GM19467 (cell line): ENCODE measurements at regions not wholly inside any gene's neighbourhood (a gene's known extent, or its start where the extent isn't known, plus 50 kb on each side); places are given as distances from the start of the nearest gene placed in this dataset.

Experiments used
- ATAC-seq: cut with Tn5 transposase; IDR thresholded peaks from one replicate; pipeline ENCODE4 v1.9.1; 2021; ENCODE audit warnings: mild to moderate bottlenecking, moderate library complexity; ENCODE audit not compliant: unreplicated experiment

DNA sequence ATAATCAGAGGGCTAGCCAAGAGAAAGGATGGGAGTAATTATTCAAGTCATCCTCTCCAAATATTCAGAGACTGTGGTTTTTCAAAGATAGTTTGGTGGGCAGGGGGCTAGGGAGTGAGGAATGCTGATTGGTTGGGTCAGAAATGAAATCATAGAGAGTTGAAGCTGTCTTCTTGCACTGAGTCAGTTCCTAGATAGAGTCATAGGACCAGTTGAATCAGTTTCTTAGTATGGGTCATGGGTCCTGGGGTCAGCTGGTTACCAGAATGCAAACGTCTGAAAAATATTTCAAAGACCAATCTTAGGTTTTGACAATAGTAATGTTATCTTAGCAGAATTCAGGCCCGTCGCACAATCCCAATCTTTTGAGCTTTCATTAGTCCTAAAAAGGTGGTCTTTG is 171.4 kb upstream of the SPATS2L start:
- ATAC-seq: no peak

DNA sequence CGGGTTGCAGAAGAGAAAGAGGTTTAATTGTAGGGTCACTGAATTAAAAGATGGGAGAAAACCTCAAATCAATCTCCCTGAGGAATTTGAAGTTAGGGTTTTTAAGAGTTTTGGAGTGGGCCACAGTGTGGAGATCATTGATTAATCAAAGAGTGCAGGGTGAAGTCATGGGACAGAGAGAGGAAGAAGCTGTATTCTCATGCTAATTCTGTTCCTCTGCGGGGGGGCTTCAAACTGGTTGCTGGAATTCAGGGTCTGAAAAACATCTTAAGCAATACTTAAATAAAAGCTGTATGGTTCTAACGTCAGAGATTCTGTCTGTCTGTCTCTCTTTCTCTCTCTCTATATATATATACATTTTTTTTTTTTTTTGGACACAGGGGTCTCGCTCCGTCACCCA is 169.8 kb upstream of the SPATS2L start:
- no peak for ATAC-seq

DNA sequence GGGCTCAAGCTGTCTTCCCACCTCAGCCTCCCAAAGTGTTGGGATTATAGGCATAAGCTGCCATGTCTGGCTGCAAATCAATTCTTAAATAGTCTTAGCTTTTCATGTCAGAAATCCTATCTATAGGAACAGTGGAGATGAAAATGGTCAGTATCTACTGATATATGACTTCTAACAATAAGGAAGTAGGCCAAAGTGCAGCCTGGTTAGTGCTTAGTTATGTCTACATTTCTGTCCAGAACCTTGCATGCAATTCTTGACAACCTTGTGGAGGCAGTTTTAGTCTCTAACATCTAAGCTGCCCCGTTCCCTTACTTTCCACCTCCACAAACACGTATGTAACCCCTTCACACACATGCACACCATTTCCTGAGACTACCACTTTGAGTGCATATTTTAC is 169.2 kb upstream of the SPATS2L start:
- ATAC-seq: no peak

DNA sequence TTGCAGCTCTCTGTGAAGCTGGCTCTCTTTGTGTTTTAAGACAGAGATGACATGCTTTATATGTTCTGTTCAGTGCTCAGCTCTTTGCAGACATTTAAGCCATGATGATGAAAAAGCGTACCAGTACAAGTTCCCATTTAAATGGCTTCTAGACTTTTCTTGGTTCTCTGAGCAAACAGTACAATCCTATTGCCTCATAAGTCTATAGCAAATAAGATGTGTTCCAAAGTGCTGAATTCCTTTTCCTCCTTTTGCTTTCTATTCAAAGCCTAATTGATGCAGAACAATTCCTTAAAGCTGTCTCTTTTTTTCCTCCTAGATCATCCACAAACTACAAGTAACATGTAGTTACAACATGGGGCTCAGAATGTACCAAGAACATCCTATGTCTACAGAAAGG is 168.8 kb upstream of the SPATS2L start:
- no peak for ATAC-seq

DNA sequence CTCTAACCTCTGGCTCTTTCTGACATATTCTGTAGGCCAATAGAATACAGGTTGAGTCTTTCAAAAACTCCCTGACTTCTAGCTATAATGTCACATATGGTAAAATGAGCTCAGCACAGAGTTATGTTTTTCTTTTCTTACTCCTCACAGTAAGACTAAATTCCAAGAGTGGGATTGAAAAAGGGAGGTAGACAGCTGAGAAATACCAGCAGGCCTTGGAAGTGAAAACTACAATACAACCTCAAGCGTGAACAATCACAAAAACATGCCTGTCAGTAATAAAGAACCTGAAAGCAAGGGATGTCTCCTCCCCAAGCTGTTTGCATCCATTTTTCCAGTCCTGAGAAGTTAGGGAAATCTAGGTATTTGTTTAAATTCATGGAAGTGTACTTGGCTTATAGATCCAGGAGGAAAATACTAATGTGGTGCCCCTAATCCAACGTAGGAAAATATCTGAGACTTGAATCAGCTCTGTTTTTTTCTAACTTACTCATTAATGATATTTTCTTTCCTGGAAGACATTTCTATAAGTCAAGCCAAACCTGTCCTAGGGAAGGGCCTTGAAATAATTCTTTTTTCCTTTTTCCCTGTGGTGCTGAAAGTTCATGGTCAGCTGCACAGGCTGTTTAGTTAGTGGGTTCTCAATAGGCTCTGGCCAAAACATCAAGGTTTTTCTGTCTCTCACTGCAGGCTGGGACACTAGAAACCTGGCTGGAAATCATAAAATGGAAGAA is 167.9 kb upstream of the SPATS2L start:
- no peak for ATAC-seq

DNA sequence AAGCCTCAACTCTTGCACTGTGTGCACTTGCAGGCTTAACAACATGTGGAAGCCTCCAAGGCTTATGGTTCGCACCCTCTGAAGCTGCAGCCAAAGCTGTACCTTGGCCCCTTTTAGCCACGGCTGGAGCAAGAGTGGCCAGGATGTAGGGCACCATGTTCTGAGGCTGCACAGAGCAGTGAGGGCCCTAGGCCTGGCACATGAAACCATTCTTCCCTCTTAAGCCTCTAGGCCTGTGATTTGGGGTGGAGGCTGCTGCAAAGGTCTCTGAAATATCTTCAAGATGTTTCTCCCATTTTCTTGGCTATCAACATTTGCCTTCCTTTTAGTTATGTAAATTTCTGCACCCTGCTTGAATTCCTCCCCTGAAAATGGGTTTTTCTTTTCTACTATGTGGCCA is 161.9 kb upstream of the SPATS2L start:
- no peak for ATAC-seq

DNA sequence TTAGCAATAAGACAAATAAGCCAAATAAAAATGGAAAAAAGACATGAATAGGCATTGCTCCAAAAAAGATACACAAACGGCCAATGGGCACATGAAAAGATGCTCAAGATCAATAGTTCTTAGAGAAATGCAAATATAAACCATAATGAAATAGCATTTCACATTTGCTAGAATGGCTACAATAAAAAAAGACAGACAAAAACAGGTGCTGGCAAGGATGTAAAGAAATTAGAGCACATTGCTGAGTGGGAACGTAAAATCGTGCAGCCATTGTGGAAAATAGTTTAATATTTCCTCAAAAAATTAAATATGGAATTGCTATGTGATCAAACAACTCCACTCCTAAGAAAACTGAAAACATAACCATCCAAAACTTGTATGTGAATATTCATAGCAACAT is 160.0 kb upstream of the SPATS2L start:
- ATAC-seq: no peak

DNA sequence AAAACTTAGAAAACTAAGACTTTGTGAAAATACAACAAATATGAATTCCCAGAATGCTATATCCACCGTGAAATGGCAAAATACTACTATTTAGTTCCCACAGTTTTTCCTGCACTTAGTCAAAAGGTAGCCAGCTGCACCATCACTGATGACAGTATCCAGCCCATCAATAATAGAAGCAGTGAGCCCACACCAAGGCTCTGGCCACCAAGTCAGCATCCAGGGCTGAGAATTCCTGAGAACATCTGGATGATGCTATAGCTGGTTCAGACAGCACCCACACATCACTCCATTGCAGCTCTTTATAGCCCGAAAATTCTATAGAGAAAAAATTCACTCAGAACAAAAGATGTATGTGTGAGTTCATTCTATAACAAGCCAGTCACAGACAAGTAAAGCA is 159.1 kb upstream of the SPATS2L start:
- ATAC-seq: no peak

DNA sequence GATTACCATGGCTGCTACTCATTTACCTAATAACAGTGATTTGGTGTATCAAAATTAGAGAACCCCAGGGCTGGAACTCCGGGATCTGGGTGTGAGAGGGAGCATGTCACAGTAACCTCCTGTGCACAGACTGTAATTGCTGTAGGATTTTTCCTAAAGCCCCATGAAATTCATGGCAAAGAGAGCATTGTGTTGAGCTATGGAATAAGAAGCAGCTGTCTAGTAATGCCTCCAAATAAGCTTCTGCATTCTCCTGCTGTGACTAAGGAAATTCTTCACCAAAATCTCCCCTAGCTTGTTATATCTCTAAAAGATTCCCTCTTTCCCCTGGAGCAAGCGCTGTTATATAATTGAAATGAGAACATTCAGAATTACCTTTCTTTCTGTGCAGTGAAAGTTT is 158.1 kb upstream of the SPATS2L start:
- no peak for ATAC-seq

DNA sequence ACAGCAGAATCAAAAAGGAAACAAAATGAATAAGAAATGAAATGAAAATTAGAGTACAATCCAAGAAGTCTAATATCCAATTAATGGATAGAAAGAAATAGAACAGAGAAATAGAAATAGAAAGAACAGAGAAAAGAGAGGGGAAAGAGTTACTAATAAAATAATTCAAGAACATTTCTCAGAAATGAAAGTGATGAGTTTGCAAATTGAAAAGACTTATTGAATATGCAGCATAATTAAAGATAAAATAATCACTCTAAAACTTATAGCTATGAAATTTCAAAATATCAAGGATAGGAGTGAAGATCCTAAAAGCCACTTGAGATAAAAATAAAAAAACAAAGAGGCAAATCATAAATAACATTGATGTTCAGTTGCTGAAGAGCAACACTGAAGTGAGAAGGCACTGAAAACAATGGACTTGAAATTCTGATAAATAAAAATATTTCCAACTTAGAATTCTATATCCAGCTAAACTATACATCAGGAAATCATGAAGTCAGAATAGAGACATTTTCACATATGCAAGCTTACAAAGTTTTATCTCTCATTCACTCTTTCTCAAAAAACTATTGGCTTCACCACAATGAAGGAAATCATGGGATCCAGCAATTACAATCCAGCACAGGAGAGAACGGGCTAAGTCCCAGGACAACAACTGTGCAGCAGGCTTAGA is 155.9 kb upstream of the SPATS2L start:
- no peak for ATAC-seq

DNA sequence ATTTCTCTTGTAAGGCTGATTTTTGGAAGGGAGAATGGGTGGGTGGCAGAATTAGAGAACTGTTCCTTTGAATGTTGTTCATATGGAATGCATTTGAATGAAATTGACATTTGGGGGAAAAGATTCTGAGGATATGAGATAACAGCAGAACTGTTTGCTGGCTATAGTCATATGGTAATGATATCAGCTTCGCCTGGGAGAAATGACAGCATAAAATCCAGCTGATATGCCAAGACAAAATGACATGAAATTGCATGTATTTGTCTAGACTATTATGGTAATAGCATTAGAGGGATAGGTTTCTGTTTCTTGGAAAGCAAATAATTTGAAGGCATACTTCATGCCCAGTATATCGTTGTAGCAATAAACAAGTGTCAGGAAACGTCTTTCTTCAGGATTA is 150.8 kb upstream of the SPATS2L start:
- no peak for ATAC-seq

DNA sequence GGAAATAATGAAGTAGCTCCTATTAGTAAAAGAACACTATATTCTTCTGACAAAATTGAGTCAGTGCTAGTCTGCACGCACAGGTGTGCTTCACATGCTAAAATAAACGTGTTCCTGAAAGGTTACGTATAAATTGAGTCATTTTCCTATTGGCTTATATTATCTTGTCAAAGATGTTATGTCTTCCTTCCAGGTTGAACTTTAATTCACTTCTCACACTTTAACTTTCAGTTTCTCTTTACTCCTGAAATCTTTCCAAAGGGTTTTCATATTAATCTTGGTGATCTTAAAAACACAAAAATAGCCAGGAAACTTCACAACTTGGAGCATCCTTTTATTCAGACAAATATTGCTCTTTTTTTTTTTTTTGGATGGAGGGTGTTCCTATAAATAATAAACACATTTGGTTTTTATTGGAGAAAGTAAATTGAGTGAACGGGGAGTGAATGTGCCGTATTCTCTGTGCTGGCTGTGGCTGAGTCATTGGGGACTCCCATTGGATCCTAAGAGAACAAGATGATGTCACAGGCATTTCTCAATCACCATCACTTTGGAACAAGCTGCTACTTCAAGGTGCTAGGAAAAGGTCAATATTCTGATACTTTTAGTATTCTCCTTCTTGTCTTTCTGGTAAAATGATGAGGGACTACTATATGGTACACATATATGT is 150.2 kb upstream of the SPATS2L start:
- ATAC-seq: no peak

DNA sequence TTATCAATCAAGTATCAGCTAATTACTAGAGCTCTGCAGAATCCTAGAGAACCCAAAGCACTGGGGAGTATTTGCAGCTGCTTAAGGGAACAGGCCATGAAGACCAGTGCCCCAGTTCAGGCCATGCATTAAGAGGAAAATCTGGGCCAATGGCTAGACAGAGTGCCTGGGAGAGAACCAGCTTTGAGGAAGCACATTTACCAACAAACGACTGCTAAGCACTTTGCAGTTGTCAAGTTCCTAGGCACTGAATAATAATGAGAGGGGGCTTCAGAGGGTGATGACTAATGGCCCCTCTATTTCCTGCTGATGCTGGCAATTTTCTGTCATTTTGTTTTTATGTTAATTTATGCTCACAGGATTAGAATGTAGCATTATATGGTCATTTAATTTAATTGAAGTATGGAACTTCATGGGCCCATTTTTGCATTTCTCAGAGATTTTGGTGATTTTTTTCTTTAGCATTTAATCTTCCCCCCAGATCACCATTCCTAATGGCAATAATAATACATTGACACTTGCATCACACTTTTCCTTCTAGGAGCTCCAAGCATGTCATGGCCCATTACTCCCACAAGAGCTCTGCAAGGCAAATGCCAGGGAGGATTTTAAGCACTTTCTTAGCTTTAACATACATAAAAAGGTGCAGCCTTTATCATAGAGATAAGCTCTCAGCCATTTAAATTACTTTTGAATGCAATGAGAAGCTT is 147.7 kb upstream of the SPATS2L start:
- ATAC-seq: no peak

DNA sequence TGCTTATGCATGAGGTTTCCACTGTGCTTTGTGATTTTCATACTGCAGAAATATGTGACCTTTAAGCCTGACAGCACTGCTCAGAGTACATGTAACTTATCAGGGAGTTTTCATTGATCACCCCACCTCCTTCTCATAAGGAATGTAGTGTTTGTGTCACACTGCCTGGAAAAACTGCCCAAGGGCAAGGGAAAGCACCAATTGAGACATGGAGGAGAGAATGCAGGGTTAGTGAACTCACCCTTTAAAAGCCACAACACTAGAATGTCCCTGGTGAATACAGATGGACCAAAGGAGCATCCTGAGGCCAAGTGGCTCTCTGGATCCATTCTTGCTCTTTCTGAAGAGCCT is 147.2 kb upstream of the SPATS2L start:
- no peak for ATAC-seq

DNA sequence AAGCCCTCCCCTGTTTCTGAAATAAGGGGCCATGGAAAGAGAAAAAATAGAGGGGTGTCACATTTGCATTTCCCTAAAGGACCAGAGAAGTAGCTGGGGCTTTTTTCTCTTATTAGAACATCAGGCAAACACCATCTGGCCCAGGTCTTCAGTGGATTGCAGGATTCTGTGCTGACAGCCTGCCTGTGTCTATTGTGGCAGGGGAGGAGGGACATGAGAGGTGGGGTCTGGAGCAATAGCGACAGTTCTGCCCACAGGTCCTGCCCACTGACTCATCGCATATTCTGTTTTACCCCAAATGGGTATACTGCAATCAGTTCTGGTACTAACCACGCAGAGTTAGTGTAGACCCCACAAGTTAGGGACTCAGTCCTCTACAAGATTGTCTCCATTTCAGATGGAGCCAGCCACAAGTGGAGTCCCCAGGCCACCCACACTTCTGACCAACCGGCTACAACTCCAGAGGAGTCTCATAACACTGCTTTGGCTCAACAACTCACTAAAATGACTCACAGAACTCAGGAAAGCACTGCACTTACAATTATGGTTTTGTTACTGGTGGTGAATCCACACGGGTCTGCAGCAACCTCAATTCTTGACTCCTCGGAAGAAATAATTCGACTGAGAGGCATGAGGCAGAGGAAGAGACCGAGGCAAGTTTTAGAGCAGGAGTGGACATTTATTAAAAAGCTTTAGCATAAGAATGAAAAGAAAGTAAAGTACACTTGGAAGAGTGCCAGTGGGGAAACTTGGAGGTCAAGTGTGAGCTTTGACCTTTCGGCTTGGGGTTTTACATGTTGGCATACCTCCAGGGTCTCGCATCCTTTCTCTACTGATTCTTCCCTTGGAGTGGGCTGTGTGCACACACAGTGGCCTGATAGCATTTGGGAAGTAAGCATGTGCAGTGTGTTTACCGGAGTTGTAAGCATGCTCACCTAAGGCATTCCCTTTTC is 146.4 kb upstream of the SPATS2L start:
- no peak for ATAC-seq

DNA sequence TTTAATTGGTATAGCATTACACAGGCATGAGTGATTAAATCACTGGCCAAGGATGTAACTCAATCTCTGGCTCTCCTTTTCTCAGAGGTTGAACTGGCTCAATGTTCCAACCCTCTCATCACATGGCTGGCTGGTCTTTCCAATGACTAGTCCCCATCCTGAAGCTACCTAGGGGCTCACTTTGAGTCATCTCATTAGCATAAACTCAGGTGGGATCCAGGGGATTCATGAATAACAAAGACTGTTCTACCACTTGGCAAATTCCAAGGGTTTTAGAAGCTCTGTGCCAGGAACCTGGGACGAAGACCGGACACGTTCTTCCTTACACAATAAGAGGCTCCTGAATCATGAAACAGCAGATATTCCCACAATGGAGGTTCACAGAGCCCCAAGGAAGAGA is 145.0 kb upstream of the SPATS2L start:
- ATAC-seq: no peak

DNA sequence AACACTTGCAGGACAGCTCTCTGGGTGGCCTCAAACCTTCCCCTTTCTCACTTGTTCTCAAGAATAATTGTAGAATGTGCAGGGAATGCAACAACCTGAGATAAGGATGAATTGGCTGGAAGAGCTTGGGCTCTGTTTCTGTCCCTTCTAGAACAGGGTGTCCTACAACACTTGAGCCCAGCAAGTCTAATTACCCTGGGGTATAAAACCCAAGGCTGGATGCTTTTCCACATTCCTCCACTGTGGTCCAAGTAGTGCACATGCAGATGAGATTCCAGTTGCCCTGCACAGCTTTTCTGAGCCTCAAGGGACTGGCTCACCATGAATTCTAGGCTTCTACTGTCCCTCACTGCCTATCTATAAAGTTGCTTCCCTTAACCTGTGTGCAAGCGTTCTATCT is 140.8 kb upstream of the SPATS2L start:
- no peak for ATAC-seq

DNA sequence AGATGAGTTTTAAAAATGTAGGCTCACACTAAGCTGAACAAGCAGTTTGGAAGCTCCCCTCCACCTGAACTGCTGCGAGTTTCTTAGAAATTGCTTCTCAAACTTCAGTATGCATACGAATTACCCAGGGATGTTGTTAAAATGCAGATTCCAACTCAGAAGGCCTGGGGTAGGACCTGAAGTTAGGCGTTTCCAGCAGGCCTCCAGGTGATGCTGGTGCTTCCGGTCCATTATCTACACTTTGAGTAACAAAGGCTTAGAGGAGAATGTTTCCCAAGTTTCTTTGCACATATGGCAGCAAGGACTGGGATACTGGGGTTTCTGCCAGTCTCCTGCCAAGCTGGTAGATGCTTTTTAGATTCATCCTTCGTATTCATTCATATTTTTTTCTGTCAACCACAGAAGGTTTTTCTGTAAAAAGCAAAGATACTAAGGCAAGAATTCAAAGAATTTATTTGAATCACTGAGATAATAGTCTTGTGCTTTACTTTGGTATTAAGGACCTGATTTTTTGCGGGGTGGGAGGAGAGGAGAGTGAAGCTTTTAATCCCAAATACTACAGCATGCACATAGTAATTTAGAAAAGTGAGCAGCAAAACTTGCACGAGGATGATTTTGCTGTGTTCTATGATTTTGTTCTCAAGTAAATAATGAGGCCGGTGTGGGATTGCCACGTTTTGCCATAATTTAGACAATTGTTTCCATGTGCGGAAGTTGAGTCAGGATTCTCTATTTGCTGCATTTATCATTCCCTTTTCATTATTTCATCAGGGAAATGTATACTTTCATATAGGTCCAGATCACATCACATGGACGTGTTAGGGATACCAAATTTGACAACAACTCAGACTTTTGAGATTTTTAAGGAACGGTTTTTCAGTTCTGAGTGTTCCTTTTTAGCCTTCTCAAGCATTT is 137.6 kb upstream of the SPATS2L start:
- no peak for ATAC-seq

DNA sequence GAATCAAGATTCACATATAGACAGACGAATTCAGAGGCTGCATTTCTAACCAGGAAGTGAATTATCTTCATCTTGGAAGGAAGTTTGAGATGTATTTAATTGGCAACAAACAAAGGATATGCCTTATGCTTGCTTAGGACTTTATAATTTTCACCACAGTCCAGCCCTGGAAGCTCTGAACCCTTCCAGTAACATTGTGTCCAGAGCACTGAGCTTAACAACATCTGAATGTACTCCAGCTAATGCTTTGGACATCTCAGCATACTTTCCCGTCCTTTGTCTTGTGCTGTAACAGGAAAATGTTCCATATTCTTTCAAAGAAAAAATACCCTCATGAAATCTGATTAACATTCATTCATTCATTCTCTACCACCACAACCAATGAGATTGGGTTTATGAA is 136.3 kb upstream of the SPATS2L start:
- ATAC-seq: no peak
